GM23338 (cell line): ENCODE measurements at regions not wholly inside any gene's neighbourhood (a gene's known extent, or its start where the extent isn't known, plus 50 kb on each side); places are given as distances from the start of the nearest gene placed in this dataset.

Source experiments
- CREB1 ChIP-seq: fragments of 250-450 bp; sonication (Bioruptor Pico); IDR thresholded peaks from 2 replicates; pipeline ENCODE4 v1.5.0; 2020; ENCODE audit warnings: low read depth, mild to moderate bottlenecking, moderate library complexity
- CTCF ChIP-seq, 2 experiments: fragments of 200-600 bp in 1 of 2; sonication (generic) in 1 of 2; conservative IDR thresholded peaks; 2 replicates each; pipeline versions ENCODE4 v1.5.1 to v1.6.1; 2016 to 2017; ENCODE audit warnings: antibody characterized with exemption in 2 of 2, low read depth in 2 of 2, mild to moderate bottlenecking in 2 of 2, moderate library complexity in 1 of 2
- EZH2 ChIP-seq: fragments of 200-600 bp; sonication (generic); IDR thresholded peaks from one replicate; pipeline ENCODE4 v1.8.0; 2017; ENCODE audit warnings: antibody characterized with exemption, mild to moderate bottlenecking, low read depth; ENCODE audit not compliant: unreplicated experiment
- EZH2phosphoT487 ChIP-seq: fragments of 200-600 bp; sonication (generic); IDR thresholded peaks from one replicate; pipeline ENCODE4 v1.8.1; 2018; ENCODE audit warnings: antibody characterized with exemption; ENCODE audit not compliant: unreplicated experiment
- JUNB ChIP-seq: IDR thresholded peaks from one replicate; pipeline ENCODE4 v1.6.1; 2016; ENCODE audit warnings: antibody characterized with exemption; ENCODE audit not compliant: unreplicated experiment
- NANOG ChIP-seq: IDR thresholded peaks from 2 replicates; pipeline ENCODE4 v1.6.1; 2016; ENCODE audit warnings: antibody characterized with exemption, borderline replicate concordance
- POLR2AphosphoS5 ChIP-seq: IDR thresholded peaks from 2 replicates; pipeline ENCODE4 v1.6.1; 2016; ENCODE audit warnings: antibody characterized with exemption, low read depth
- REST ChIP-seq: IDR thresholded peaks from one replicate; pipeline ENCODE4 v1.6.1; 2018; ENCODE audit warnings: antibody characterized with exemption; ENCODE audit not compliant: unreplicated experiment
- ZNF114 ChIP-seq: fragments of 250-450 bp; sonication (Bioruptor Pico); IDR thresholded peaks from 2 replicates; pipeline ENCODE4 v1.5.0; 2020; ENCODE audit warnings: mild to moderate bottlenecking, moderate library complexity
- ZNF331 ChIP-seq: fragments of 250-450 bp; sonication (Bioruptor Pico); IDR thresholded peaks from 2 replicates; pipeline ENCODE4 v1.5.0; 2020; ENCODE audit warnings: low read depth, mild to moderate bottlenecking, moderate library complexity
- ZNF462 ChIP-seq: fragments of 250-450 bp; sonication (Bioruptor Pico); IDR thresholded peaks from 2 replicates; pipeline ENCODE4 v1.5.0; 2020; ENCODE audit warnings: mild to moderate bottlenecking, moderate library complexity

DNA sequence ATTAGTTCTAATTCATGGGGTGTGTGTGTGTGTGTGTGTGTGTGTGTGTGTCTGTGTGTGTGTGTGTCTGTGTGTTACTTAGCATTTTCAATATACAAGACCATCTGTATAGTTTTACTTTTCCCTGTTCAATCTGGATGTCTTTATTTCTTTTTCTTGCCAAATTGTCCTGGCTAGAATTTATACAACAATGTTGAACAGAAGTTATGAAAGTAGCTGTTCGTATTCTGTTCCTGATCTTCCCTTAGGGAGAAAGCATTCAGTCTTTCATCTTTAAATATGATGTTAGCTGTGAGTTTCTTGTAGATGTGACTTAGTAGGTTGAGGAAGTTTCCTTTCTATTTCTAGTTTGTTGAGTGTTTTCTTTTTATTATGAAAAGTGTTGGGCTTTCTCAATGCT is 101.0 kb upstream of the ADRA1D start:
- no peak for TF ChIP-seq CTCF (conservative IDR thresholded peaks at IDR 0.05; ENCODE audit: low read depth in 2 of 2)
- no peak for TF ChIP-seq EZH2
- TF ChIP-seq REST: no peak
- TF ChIP-seq POLR2AphosphoS5: no peak
- TF ChIP-seq EZH2phosphoT487: no peak
- no peak for TF ChIP-seq JUNB
- TF ChIP-seq ZNF462 (CRISPR knock-in tag): no peak
- no peak for TF ChIP-seq ZNF331 (CRISPR knock-in tag)
- no peak for TF ChIP-seq ZNF114 (CRISPR knock-in tag)
- TF ChIP-seq CREB1: no peak
- no peak for TF ChIP-seq NANOG
